ENCODE measurements at regions not wholly inside any gene's neighbourhood (a gene's known extent, or its start where the extent isn't known, plus 50 kb on each side); places are given as distances from the start of the nearest gene placed in this dataset.

GRCh38 chr2:196288006-196288538 lies 116.7 kb upstream of the STK17B start:
- Histone ChIP-seq H3K4me3 (no peak overlapping the region), H3K9ac (no peak overlapping the region)
- H3K27me3 Mint-ChIP-seq (ENCODE audit: insufficient read depth, low read depth) = no peaks in the 10 kb centered on the region

GRCh38 chr2:196289000-196289399 lies 117.6 kb upstream of the STK17B start:
- H3K4me2 ChIP-seq = no peak overlapping the region
- no peaks in the 10 kb centered on the region for H3K79me2 ChIP-seq (ENCODE audit: low read depth)
- H3K9ac ChIP-seq = no peak overlapping the region
- H3K36me3 ChIP-seq = no peaks in the 10 kb centered on the region
- H4K20me1 ChIP-seq (ENCODE audit: low read depth) = no peaks in the 10 kb centered on the region
- H3K4me1 ChIP-seq = no peaks in the 10 kb centered on the region
- H3K27me3 Mint-ChIP-seq (ENCODE audit: insufficient read depth, low read depth) = no peaks in the 10 kb centered on the region
- peaks cover 4% of the 10 kb centered on the region for H3K36me3 Mint-ChIP-seq
- H3K27ac Mint-ChIP-seq = no peak overlapping the region
- no peak overlapping the region for H3K4me3 ChIP-seq
- no peaks in the 10 kb centered on the region for H3K9me3 Mint-ChIP-seq
- H3K9me3 ChIP-seq (ENCODE audit: low read depth) = no peaks in the 10 kb centered on the region
- no peak for DNase-seq (ENCODE audit: low spot score)
- TF ChIP-seq EZH2phosphoT487 (IDR thresholded peaks at IDR 0.05) (no peak), EZH2 (IDR thresholded peaks at IDR 0.05) (no peak)
- TF ChIP-seq, protein P1, sequence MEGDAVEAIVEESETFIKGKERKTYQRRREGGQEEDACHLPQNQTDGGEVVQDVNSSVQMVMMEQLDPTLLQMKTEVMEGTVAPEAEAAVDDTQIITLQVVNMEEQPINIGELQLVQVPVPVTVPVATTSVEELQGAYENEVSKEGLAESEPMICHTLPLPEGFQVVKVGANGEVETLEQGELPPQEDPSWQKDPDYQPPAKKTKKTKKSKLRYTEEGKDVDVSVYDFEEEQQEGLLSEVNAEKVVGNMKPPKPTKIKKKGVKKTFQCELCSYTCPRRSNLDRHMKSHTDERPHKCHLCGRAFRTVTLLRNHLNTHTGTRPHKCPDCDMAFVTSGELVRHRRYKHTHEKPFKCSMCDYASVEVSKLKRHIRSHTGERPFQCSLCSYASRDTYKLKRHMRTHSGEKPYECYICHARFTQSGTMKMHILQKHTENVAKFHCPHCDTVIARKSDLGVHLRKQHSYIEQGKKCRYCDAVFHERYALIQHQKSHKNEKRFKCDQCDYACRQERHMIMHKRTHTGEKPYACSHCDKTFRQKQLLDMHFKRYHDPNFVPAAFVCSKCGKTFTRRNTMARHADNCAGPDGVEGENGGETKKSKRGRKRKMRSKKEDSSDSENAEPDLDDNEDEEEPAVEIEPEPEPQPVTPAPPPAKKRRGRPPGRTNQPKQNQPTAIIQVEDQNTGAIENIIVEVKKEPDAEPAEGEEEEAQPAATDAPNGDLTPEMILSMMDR (IDR thresholded peaks at IDR 0.05) = no peak
- H3K4me3 Mint-ChIP-seq = no peak overlapping the region
- H3K27me3 ChIP-seq = no peaks in the 10 kb centered on the region
- no peak overlapping the region for H2AFZ ChIP-seq (replicated peaks)
- H3K4me1 Mint-ChIP-seq = peaks cover 3% of the 10 kb centered on the region
- no peak overlapping the region for H3K27ac ChIP-seq
- H3F3A ChIP-seq (ENCODE audit: low read depth) = no peaks in the 10 kb centered on the region

More at GRCh38 chr2:196288006-196288538, 116.7 kb upstream of the STK17B start:
- H3K27ac ChIP-seq = no peak overlapping the region
- no peaks in the 10 kb centered on the region for H3K4me1 ChIP-seq
- no peaks in the 10 kb centered on the region for H3K36me3 ChIP-seq
- no peaks in the 10 kb centered on the region for H3K9me3 Mint-ChIP-seq
- no peak overlapping the region for H3K4me3 Mint-ChIP-seq
- no peaks in the 10 kb centered on the region for H4K20me1 ChIP-seq (ENCODE audit: low read depth)
- H3K27ac Mint-ChIP-seq = no peak overlapping the region
- H3K4me1 Mint-ChIP-seq = peaks cover 3% of the 10 kb centered on the region
- TF ChIP-seq, protein P1 (IDR thresholded peaks at IDR 0.05) = no peak
- TF ChIP-seq EZH2phosphoT487 (IDR thresholded peaks at IDR 0.05) (no peak), EZH2 (IDR thresholded peaks at IDR 0.05) (no peak)
- DNase-seq (ENCODE audit: low spot score) = no peak
- peaks cover 6% of the 10 kb centered on the region for H3K36me3 Mint-ChIP-seq
- H3K9me3 ChIP-seq (ENCODE audit: low read depth) = no peaks in the 10 kb centered on the region
- no peaks in the 10 kb centered on the region for H3F3A ChIP-seq (ENCODE audit: low read depth)
- no peak overlapping the region for H2AFZ ChIP-seq (replicated peaks)
- no peaks in the 10 kb centered on the region for H3K27me3 ChIP-seq
- H3K79me2 ChIP-seq (ENCODE audit: low read depth) = no peaks in the 10 kb centered on the region
- no peak overlapping the region for H3K4me2 ChIP-seq

GRCh38 chr2:196290136-196290535 lies 118.8 kb upstream of the STK17B start:
- Histone ChIP-seq H3K9me3 (ENCODE audit: low read depth) (no peaks in the 10 kb centered on the region), H2AFZ (replicated peaks) (no peak overlapping the region), H3K9ac (no peak overlapping the region), H3F3A (ENCODE audit: low read depth) (no peaks in the 10 kb centered on the region), H3K27me3 (no peaks in the 10 kb centered on the region), H4K20me1 (ENCODE audit: low read depth) (no peaks in the 10 kb centered on the region), H3K79me2 (ENCODE audit: low read depth) (no peaks in the 10 kb centered on the region), H3K4me3 (no peak overlapping the region), H3K4me2 (no peak overlapping the region), H3K36me3 (no peaks in the 10 kb centered on the region), H3K27ac (no peak overlapping the region), H3K4me1 (no peaks in the 10 kb centered on the region)
- H3K36me3 Mint-ChIP-seq = peaks cover 3% of the 10 kb centered on the region
- no peak for DNase-seq (ENCODE audit: low spot score)
- H3K4me1 Mint-ChIP-seq = peaks cover 3% of the 10 kb centered on the region
- no peak overlapping the region for H3K4me3 Mint-ChIP-seq
- H3K27ac Mint-ChIP-seq = no peak overlapping the region
- no peaks in the 10 kb centered on the region for H3K9me3 Mint-ChIP-seq
- no peak for TF ChIP-seq EZH2phosphoT487 (IDR thresholded peaks at IDR 0.05)
- TF ChIP-seq, protein P1 (IDR thresholded peaks at IDR 0.05) = no peak
- no peaks in the 10 kb centered on the region for H3K27me3 Mint-ChIP-seq (ENCODE audit: insufficient read depth, low read depth)
